ENCODE measurements at regions not wholly inside any gene's neighbourhood (a gene's known extent, or its start where the extent isn't known, plus 50 kb on each side); places are given as distances from the start of the nearest gene placed in this dataset.
"Not testable (repeated sequence)": the region's sequence is repeated elsewhere in the genome, so short reads cannot be mapped to it uniquely, and the experiment has no call there.

DNA sequence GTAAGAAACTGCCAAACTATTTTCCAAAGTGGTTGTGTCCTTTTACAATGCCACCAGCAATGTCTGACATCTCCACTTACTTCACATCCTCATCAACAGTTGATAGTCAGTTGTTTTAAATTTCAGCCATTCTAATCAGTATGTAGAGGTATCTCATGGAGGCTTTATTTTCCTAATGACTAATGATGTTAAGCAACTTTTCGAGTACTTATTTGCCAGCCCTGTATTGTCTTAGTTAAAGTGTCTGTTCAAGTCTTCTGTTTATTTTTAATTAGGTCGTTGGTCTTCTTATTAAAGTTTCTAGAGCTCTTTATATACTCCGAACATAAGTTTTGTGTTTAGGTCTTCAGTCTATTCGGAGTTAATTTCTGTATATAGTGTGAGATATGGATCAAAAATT, 54.9 kb upstream of the NBPF12 start:
- DNase-seq (ENCODE audit: low read depth), result not testable (repeated sequence)

DNA sequence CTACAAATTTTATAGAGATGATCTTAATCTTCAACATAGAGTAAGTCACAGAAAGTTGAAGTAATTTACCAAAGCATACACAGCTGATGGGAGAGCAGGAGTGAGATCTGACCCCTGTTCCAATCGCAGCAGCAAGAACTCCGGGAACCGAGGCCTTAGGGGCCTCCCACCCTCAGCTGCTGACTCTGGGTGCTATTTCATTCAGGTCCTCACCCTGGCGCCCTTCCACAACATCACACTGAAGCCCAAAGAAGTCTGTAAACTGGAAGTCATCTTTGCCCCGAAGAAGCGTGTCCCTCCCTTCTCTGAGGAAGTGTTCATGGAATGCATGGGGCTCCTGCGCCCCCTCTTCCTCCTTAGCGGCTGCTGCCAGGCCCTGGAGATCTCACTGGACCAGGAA, 57.0 kb upstream of the NBPF12 start:
- DNase-seq (ENCODE audit: low read depth), result not testable (repeated sequence)

DNA sequence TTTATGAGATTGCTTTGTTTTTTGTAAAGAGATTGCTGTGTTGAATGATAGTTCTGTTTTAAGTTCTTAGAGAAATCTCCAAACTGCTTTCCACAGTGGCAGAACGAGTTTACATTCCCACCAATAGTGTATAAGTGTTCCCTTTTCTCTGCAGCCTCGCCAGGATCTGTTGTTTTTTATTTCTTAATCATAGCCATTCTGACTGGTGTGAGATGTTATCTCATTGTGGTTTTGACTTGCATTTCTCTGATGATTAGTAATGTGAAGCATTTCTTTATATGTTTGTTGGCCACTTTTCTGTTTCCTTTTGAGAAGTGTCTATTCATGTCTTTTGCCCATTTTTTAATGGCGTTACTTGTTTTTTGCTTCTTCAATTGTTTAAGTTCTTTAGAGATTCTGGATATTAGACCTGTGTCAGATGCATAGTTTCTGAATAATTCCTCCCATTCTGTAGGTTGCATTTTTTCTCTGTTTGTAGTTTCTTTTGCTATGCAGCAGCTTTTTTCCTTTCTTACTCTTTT, 74.3 kb upstream of the NBPF12 start:
- not testable (repeated sequence) for DNase-seq (ENCODE audit: low read depth)

DNA sequence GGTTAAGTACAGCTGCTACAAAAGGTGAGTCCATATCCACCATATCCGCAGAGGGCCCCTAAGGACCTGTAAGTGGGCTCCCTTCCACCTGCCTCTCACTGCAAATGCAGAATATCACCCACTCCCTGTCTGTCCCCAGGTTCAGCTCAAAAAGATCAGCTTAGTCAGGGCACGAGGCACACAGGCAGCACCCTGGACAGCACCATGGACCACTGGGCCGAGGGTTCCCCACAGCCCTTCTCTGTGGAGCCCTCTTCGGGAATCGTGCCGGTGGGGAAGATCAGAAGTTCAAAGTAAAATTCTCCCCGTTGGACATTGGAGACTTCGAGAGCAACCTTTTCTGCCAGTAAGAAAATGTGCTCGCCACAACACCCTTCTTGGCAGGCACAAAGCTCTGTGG, 85.0 kb upstream of the NBPF12 start:
- DNase-seq (ENCODE audit: low read depth), result not testable (repeated sequence)

DNA sequence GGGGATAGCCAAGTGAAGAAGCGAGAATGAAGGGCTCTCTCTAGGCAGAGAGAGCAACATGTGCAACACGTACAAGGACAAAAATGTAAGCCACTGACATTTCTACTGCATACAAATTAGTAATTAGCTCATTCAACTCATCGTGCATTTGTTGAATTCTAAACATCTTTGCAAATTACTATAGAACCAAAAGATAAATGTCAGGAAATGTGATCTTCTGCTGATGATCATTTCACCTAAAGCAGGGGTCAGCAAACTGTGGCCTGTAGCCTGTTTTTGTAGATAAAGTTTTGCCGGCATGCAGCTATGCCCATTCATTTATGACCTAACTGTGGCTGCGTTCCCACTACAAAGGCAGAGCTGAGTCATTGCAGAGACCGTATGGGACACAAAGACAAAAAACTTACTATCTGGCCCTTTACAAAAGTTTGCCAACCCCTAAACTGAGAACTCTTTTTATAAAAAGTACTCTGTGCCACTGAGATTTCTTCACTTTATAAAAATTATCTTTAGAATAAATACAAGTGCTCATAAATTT, 87.7 kb upstream of the NBPF12 start:
- DNase-seq (ENCODE audit: low read depth), result not testable (repeated sequence)

DNA sequence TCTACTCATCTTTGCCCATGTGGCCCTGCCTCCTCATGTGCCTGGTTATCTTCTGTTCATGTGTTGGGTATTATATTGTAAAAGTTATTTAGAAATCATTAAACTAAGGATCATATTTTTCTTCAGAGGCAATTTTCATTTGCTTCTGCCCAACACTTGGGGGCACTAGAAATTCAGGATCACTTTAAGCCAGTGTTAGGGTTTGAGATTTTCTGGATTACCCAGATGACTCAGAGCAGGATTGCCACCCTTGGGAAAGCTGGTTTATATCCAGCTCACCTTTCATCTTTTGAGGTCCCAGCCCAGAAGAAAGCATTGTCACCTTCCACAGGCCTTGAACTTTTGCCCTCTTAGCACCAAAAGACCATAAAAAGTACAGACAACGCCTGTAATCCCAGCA, 99.4 kb upstream of the NBPF12 start:
- not testable (repeated sequence) for DNase-seq (ENCODE audit: low read depth)

DNA sequence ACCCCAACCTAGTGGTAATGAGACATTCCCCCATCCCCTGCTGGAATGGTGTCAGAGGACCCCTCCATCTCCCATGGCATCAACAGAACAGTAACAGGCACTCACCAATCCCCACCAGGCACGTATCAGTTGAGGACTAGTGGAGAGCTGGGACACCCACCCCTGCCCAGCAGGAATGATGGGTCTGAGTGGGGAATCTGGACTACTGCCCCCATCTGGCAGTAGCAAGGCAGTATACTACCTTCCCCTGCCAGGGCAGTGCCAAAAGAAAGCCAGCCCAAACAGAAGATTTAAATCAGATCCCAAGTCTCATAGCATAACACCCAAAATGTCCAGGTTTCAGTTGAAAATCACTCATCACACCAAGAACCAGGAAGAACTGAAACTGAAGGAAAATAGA, 111.2 kb upstream of the NBPF12 start:
- DNase-seq (ENCODE audit: low read depth), result not testable (repeated sequence)

DNA sequence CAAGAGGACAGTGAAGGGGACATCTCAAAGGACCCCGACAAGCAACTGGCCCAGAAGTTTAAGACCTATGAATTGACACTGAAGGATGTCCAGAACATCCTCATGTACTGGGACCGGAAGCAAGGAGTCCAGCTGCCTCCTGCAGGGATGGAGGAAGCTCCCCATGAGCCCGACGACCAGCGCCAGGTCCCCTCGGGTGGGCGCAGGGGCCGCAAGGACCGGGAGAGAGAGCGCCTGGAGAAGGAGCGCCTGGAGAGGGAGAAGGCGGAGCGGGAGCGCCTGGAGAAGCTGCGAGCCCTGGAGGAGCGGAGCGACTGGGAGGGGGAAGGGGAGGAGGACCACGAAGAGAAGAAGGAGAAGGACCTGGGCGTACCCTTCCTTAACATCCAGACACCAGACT, 143.9 kb upstream of the NBPF12 start:
- DNase-seq (ENCODE audit: low read depth), result not testable (repeated sequence)

DNA sequence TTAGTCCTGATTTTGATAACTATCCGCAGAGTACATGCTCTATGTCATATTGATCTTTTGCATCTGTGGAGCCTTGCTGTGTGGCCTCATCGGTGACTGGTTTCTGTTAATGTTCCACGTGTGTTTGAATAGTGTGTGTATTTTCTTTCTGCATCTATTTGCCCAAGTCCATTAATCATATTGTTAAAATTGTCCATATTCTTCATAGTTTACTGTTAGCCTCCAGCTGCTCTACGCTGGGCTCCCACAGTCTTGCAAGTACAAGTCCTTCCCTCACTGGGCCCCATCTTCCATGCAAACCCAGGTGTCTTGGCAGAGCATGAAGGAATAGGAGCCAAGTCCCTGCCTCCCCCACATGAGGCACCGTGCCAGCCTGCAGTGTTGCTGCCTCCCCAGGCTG, 145.4 kb upstream of the NBPF12 start:
- not testable (repeated sequence) for DNase-seq (ENCODE audit: low read depth)

DNA sequence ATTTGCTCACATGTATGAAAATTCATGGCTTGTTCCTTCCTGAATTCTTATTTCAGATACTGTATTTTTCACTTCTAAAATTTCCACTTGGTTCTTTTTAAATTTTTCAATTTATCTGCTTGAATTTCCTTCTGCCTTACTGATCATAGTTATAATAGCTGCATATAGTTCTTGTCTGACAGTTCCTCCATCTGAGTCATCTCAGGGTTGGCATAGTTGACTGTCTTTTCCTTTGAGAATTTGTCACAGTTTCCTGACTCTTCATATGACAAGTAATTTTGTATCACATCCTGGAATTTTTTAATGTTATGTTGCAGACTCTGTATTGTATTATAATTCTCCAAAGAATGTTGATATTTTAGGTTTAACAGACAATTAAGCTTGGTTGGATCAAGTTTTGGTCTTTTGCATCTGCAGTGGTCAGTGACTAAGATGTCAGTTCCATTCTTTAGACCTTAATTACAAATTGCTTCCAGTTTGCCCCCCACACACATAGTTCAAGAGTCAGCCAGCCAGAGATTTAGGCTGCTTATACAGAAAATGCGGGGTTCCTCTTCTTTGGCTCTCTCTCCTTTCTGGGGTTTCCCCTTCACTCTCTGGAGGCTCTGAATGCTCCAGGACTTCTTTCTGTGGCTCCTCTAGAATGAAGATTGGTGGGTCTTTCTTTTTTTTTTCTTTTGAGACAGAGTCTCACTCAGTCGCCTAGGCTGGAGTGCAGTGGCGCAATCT, 153.7 kb upstream of the NBPF12 start:
- DNase-seq (ENCODE audit: low read depth), result not testable (repeated sequence)

DNA sequence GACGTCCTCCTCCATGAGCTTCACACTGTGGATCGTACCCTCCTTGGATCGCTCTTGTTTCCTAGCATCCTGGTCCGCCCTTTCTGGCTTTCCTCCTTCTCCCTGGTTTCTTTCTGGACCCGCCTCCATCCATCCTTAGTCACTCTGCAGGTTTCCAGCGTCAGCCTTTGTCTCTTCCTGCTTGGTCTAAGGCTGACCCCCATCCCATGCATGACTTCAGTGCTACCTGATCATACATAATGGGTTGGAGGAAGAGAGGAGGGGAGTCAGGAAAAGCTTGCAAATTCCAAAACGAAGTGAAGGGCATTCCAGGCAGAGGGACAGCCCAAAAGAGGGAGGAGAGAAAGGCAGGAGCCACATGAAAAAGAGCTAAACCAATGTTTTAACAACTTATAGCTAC, 156.9 kb upstream of the NBPF12 start:
- DNase-seq (ENCODE audit: low read depth), result not testable (repeated sequence)

DNA sequence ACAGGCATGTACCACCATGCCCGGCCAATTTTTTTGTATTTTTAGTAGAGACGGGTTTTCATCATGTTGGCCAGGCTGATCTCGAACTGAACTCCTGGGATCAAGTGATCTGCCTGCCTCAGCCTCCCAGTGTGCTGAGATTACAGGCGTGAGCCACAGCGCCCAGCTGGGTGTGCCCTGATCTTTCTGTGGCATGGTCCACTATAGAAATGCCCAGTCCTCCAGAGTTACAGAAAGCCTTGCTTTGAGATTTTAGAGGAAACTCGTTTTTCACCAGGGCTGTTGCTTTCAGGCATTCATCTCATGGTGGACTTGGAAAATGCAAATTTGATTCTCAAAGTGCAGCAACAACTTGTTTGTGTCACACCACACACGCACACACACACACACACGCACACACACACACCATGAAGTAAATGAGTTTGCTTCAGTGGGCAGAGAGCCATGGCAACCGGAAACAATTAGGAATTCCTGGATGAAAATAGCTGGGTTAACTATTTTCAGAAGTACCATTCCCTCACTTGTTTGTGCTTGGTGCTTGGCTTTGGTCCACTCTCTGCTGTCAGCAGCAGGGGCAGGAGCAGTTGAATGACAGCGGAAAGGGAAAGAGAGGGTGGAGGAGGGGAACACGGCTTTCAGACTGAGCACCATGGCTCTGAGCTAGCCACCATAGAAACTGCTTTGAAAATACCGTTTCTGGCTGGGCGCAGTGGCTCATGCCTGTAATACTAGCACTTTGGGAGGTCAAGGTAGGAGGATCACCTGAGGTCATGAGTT, 160.1 kb upstream of the NBPF12 start:
- not testable (repeated sequence) for DNase-seq (ENCODE audit: low read depth)

DNA sequence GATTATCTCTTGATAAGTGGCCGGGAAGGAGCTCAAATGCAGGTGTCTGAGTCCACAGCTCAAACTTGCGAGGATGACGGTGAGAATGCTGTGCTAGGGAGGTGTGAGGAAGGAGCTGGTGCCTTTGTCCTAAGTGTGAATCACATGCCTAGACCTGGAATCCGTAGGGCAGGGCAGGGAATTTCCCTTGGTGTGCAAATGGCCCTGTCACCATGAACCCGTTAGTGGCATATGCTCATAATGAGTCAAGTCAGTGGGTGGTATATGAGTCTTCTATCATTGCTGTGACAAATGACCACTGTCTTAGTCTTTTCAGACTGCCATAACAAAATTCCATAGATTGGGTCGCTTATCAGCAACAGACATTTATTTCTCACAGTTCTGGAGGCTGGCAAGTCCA, 163.1 kb upstream of the NBPF12 start:
- not testable (repeated sequence) for DNase-seq (ENCODE audit: low read depth)

DNA sequence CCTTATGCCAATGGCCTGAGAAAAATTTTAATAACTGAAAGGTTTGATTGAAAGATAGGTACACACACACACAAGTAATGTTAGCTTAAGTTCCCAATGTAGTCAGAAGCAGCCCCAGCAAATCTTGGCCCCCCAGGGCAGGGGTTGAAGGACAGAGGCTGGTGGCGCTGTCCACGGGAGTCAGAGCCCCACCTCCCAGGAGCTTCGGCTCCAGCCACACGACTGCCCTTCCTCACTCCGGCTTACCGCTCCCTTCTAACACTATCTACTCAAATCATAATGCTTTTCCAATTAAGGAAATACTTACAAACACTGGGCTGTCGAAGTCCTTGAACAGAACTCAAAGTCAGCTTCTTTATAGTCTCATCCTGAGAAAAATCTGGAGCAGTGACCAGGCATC, 163.9 kb upstream of the NBPF12 start:
- not testable (repeated sequence) for DNase-seq (ENCODE audit: low read depth)

DNA sequence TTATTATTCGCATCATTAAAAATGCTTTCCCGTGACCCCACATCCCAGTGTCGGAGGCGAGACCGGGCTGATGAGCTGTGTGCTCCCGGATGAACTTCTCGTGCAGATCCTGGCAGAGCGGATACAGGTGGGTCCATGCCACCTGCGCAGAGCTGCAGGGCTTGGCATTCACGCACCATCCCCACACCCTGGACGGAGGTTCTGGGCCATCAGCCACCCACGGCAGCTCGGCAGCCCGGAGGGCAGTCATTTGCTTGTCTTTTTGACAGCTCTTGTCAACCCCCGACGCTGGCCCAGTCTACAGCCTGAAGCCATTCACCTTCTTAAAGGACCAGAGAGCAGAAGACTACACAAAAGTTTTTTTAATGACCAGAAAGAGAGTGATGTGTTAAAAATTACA, 166.7 kb upstream of the NBPF12 start:
- DNase-seq (ENCODE audit: low read depth), result not testable (repeated sequence)

DNA sequence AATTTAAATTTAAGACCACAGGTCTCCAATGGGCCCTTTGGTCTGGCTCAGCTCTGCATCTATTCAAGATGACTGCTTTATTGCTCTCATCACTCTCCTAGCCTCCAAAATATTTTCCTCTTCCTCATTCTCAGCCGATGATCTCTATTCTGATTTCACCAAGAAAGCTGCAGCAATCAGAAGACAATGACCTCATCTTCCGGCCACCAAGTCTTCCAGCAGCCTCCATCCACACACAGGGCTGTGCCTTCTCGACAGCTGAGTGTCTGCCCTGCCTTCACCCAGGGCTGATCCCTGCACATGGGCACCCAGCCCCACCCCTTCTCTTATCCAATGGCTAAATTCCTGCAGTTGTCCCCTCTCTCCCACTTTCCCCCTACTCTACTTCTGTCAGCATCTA, 167.1 kb upstream of the NBPF12 start:
- DNase-seq (ENCODE audit: low read depth), result not testable (repeated sequence)

DNA sequence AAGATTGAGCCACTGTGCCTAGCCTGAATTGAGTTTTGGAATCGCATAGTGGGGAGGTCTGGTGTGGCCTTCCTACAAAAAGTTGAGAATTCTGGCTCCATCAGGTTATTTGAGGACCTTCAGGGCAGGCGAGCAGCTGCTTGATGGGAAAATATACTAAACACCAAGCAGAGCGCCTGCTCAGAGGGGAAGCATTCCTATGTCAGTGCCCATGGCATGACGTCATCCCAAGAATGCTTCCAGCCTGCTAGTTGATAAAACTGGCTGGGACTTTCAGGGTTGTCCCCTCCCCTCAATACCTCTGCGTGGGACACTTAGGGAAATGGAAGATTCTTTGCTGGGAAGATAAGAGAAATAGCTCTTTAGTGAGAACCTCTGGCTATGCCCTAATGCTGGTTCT, 174.9 kb upstream of the NBPF12 start:
- not testable (repeated sequence) for DNase-seq (ENCODE audit: low read depth)

DNA sequence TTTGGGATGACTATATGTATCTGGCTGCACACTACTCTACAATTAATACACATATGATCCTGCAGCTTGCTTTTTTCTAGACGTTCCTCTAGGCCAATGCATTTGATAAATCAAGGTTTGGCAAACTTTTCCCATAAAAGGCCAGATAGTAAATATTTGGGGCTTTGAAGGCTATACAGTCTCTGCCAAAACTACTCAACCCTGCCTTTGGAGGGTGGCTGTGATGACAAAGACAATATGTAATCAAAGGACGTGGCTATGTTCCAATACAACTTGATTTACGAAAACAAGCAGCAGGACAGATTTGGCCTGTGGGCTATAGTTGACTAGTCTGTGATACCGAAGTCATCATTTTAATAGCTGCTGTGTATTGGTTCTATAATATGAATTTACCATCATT, 181.3 kb upstream of the NBPF12 start:
- DNase-seq (ENCODE audit: low read depth), result not testable (repeated sequence)

DNA sequence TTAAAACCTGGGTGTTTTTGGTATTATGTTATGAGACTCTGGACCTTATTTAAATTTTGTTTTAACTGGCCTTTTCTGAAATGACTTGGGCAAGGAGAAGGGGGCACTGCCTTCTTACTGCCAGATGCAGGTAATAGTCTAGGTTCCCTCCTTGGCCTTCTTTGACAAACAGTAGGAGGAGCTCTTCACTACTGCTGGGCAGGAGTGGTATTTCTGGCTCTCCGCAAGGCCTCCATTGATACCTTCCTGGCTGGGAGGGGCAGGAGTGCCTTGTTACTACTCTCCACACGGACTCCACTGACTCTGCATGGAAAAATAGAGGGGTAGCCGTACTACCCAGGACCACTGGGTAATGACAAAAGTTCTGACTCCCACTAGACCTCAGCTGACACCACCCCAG, 189.4 kb upstream of the NBPF12 start:
- not testable (repeated sequence) for DNase-seq (ENCODE audit: low read depth)

DNA sequence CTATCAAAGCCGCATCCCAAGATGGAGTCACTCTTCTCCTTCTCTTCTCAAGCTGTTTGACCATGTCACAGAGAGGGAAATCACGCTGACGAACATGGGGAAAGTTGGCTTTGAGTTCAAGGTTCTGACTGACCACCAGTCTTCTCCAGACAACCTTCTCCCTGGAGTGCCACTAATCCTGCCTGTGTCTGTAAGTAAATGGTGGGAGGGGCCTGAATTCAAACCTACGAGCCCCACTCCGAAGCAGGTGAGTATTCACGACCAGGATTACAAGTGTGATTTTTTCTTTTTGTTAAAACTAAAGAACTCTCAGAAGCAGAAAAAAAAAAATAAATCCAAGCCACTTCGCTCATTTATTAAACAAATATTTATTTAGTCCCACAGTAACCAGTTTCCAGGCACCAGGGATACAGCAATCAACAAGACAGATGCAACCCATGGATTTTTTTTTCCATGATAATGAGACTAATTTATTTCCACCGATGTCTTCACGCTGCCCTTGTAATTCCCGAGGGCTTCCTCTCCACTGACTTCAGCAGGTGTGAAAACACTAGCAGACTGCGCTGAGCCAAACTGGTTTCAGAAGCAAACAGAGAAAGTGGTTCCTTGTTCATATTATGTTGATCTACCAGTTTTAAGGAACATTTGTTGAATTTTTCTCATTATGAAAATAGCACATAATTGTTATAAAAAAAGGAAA, 206.0 kb upstream of the NBPF12 start:
- not testable (repeated sequence) for DNase-seq (ENCODE audit: low read depth)

DNA sequence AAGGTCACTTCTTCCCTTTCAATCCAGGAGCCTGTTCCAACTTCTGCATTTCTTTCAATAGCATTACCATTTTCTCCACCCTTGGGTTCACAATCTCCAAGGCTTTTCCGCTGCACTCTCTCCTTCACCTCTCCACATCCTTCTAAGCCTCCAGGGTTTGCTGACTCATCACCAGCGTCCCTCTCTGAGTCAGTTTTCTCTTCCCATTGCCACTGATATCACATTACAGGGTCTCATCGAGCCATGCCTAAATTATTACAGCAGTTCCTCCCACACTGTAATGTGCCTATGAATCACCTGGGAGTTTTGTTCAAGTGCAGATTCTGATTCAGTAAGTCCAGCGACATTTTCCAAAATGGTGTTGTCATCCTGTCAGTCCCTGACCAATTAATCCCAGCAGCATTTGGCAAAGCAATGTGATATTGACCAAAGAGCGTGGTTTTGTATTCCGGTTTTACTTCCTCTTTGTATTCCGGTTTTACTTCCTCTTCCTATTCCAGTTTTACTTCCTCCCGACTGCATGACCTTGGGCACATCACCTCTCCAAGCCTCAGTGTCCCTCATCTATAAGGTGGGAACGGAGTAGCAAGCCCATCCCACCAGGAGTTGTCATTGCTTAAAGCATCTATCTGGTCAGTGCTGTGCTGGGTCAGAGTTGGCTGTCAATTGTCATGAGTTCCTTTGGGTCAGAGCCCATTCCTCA, 208.3 kb upstream of the NBPF12 start:
- not testable (repeated sequence) for DNase-seq (ENCODE audit: low read depth)

DNA sequence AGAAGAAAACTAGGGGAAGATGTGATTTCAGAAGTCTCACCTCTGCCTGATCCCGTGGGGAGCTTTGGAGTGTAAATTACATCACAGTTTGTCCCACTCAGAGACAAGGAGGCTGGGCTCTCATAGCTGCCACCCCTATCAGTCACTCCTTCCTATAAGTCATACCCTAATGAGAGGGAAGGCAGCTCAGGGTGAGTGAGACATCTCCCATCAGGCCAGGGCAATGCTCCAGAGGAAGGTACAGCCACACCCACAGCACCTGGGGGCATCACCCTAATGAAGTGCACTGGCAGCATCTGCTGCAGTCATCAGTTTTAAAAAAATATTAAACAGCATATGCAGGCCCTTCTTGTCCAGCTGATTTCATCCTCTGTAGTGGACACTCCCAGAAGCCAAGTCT, 223.1 kb upstream of the NBPF12 start:
- DNase-seq (ENCODE audit: low read depth), result not testable (repeated sequence)
